HG03571 (cell line): ENCODE measurements at regions not wholly inside any gene's neighbourhood (a gene's known extent, or its start where the extent isn't known, plus 50 kb on each side); places are given as distances from the start of the nearest gene placed in this dataset.
"Not testable (repeated sequence)": the region's sequence is repeated elsewhere in the genome, so short reads cannot be mapped to it uniquely, and the experiment has no call there.

Experiments
- ATAC-seq: cut with Tn5 transposase; IDR thresholded peaks from one replicate; pipeline ENCODE4 v1.9.1; 2021; ENCODE audit not compliant: unreplicated experiment

DNA sequence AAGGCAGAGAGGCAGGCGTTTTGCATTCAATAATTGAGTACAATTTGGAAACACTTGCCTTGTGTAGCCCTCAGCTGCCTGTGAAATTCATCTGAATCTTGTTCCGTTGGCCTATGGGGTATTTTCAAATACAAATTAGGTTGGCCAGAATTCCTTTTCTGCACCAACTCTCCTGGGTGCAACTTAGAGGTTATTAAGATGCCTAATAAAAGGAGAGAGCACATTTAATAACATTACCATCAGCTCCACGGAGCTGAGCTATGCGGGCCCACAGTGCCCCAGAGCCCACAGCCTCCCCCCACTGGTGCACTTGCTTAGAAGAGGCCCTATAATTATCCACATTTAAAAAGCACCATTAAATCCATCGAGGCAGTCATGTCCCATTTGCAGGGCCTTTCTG lies 367.6 kb upstream of the CLINT1 start:
- ATAC-seq: no peak

DNA sequence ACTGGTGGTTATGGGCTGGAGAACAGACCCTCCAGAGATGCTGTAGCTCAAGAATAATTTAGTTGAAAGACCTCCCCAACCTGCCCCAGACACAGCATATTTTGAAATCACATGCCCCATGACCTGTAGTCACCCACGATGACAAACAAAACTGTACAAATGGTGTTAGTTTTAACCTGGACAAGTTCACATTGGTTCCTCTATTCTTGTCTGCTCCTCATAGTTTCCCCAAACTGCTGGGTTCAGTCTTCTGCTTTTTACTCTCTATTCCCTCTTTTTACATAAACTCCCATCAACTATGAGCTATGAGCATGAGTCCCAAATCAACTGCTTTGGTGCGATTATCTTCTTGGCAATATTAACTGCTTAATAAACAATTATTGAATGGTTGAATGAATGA lies 365.3 kb upstream of the CLINT1 start:
- no peak for ATAC-seq

DNA sequence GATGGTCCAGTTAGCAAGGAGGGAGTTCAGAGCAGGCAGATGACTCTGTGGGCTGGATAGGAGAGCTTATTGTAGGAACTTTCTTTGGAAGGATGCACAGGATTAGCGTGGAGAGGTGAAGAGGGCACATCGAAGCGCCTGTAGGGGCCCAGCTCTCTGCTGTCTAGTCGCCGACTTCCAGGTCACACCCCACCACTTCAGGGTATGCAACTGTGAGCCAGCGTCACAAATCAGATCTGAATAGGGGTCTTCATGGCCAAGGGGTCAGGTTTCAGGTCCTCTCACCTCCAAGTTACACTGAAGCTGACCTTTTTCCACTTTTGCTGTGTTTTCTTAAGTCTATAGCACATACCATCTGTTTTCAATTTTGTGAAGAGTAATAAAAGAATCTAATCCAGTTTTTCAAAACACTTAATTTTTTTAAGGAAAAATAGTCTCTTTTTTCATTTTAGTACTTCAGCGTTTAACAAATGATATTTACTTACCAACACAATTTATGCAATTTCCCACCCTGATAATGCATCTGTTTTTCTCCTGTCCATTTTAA lies 364.2 kb upstream of the CLINT1 start:
- ATAC-seq: no peak

DNA sequence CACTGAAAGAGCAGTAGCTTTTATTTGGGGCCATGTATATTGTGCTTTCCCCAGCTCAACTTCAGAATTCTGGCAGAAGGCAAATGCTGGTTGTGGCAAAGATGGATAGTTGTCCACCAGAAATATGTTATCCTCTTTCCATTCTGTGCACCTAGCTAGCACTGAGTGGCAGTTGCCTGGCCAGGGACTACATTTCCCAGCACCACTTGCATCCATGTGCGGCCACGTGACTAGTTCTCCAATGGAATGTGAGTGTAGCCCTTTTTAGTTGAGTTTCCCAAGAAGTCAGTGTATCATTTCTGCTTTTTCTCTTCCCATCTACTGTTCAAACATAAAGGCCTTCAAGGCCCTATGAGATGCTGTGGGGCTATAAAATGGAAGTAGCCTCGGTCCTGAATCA lies 354.0 kb upstream of the CLINT1 start:
- ATAC-seq: no peak

DNA sequence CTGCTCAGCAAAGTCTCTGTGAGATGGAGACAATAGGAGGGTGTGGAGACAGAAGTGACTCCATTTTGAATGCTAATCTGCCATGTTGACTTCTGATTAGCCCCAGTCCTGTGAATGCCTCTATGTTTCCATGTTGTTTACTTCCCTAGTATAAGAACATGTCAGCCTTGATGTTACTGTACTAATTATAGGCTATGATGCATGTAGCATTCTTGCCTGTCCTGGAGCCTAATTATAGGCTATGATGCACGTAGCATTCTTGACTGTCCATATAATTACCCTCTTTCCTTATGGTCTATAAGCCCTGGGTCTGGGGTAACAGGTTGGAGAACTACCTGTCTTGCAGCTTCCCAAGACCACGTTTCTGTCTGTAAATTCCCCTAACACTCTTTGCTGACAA lies 353.3 kb upstream of the CLINT1 start:
- no peak for ATAC-seq

DNA sequence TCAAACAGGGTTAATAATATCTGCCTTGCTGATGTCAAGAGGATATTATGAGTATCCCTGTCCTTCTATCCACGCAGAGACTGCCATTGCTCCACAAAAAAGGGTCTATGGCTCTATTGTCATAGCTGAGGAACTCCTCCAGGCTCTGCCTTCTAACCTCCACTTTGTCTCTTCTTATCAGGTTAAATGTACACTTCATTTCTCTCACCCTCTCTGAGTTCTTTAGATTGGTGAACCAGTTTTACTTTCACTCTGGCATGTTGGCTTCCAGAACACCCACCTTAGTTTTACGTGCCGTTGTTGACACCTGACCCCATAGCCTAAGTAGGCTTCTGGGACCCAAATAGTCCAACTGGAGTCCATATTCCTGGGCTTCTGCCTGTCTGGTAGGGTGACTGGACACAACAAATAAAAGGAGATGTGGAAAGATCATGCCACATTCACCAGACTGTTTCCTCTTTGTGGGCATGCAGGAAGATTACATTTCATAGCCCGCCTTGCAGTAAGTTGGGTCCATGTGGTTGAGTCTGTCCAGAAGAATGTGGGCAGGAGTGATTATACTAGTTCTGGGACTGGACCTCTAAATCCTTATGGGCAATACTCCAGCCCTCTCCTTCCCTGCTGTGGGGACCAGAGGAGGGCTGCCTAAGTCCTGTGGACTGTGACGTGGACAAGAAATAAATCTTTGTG lies 350.4 kb upstream of the CLINT1 start:
- ATAC-seq: no peak

DNA sequence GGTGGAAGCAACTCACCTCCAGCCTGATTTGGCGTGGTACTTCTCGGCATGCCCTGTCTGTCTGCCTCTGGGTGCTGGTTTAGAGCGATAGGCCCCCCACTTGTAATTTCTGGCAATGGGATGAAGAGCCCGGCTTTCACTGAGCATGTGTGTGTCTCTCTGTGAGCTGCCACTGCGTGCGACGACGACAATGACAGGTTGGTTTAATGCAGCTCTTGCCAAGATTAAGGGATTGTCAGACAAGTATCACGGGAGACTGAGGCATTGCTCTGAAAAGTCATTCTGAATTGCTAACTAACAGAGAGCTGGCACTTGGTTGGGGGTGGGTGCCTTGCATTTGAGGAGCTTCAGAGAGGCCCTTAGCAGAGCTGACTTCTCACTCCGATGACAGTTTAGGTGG lies 348.8 kb upstream of the CLINT1 start:
- no peak for ATAC-seq

DNA sequence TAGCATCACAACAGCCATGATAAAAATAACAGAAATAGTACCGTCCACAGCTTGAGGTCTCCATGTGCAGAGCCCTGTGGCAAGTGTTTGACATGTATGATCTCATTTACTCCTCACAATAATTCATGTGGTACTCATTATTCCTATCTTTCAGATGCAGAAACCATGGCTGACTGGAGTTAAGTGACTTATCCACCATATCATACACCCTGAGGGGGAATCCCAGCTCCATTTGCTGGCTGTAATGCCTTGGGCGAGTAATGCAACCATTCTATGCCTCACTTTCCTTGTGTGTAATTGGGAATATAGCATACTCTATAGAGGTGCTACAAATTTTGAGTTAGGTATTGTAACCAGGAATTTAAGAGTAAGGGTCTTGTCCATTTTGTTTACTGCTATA lies 347.0 kb upstream of the CLINT1 start:
- ATAC-seq: no peak

DNA sequence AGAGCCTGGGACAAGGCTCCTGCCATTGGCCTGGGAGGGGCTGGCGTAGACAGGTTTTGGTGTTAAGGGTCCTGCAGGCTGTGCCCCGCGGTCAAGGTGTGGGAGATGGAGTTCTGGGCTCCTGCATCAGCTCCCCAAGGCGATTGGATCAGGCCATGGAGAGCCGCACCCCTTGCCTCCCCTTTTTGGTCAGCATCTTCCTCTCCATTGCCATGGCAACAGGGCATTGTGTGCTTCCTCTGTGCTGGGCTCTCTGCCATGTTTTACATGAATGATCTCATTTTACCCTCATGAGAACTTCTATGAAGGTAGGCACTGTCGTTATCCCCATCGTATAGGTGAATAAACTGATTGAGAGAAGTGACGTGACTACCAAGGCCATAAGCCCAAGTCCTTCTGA lies 344.3 kb upstream of the CLINT1 start:
- no peak for ATAC-seq

DNA sequence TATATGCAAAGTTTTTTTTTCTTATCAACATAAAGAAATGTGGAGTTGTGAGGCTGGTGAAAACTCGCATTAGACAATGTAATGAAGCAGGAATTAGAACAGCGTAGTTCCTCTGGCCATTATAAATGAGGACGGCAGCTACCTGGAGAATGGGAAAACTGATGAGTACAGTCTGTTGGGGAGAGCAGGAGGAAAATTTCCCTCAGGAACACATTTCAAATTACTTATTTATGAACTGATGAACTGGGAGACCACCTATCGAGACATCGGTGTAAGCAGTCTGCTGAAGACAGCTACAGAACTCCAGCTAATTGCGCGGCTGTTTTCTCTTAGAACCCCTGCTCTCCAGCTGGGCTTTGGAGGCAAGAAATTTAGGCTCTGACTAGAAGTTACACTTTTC lies 343.9 kb upstream of the CLINT1 start:
- ATAC-seq: no peak

DNA sequence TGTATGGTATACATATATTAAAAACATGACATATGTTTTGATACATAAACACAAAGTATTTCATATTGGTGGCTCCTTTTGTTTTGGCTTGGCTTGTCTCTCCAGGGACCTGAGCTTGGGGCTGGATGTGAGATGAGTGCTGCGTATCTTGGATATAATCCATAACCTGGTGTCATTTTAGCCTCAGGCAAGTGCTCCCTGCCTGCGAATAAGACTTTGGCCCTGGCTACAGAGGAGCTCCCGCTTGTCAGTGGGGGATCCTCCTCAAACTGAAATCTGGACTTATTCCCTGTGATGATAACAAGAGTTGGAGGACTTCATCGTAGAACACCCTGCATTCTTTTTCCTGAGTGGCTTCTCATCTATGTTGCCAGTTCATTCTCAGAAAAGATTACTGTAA lies 341.7 kb upstream of the CLINT1 start:
- ATAC-seq: no peak

DNA sequence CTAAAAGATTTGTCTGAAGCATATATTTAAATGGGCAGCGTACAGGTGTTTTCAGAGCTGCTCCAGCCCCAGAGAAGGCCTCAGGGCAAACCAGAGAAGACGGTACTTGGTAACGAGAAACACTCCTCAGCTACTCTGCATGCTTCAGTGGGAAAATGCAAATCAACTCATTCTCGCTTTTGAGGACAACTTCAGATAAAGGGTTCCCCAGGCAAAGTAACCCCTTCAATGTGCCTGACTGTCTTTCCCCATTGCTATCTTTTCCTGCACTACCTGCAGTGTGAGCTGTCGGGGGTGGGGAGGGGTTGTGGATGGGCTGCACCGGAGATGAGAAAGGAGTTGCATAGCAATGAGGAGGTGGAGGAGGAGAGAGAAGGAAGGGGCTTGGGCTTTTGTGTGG lies 339.7 kb upstream of the CLINT1 start:
- peak; percentile 96 for ATAC-seq

DNA sequence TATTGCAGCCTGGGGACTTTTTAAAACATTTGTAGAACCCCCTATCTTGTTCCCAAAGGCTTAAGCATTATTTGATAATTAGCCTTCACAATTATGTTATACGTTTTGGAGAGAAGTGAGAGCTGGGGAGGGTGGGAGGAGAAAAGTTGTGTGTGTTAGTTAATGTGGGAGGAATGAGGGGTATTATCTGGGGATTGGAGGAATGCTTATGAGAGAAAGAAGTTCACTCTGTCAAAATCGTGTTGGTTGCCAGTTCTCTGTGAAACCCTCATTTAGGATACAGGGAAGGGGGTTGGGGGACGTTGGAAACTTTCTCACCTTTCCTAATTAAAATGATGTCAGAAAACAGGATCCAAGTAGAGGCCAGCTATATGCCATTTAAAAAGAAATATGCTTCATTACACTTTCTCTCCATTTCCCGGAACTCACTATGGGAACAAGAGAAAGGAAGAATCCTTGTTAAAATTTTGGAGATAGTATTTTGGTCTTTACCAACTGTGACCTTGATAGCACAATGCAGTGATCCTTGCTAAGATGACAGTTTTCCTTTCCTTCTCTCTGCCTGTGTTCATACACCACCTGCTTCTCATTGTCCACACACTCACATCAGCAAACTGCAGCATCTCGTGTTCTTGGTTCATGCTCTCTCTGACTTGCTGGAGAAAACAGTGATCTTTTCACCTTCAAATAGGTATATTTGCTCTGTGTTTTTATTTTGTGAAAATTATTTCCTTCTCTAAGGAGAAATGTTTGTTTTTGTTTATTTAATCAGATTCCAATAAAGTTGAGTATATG lies 336.7 kb upstream of the CLINT1 start:
- no peak for ATAC-seq

DNA sequence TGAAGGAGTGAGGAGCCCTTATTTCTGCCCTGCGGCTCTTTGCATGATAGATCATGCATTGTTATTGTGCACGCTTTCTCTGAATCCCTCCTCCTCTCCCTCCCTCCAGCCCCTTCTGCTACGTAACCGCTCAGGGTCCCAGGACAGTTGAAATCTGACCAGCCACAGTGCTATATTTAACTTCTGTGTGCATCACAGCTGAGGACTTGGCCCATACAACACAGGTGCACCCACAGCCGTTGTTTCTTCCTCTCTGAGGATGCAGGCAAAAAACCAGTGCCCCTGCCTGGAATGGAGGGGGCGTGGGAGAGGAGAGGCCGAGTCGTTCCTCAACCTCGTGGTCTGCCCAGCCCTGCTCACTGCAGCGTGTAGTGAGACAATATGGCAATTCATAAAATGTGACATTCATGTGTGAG lies 335.6 kb upstream of the CLINT1 start:
- no peak for ATAC-seq

DNA sequence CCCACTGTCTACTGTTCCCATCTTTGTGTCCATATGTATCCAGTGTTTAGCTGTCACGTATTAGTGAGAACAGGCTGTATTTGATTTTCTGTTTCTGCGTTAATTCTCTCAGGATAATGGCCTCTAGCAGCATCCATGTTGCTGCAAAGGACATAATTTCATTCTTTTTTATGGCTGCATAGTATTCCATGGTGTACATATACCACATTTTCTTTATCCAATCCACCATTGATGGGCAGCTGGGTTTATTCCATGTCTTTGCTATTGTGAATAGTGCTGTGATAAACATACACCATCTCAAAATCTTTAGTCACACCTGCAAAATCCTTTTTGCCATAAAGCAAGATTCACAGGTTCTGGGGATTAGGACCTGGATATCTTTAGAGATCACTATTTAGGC lies 334.4 kb upstream of the CLINT1 start:
- not testable (repeated sequence) for ATAC-seq

DNA sequence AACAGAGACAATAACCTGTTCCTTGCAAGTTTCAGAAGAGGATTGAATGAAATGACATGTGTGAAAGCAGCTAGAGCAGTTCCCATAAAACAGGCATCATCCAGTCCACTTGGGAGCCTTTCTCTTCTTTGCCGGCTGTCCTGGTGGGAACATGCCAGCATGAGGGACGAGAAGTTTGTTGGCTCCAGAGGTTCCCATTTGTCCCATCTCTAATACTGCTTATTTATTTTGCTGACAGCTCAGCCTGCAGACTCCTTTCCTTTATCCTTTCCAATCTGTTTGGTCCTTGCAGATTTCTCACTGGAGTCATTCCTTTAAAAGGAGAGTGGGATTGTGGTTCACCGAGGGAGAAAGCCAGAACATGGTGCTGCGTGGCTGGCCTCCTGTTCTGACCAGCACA lies 321.5 kb upstream of the CLINT1 start:
- ATAC-seq: no peak

DNA sequence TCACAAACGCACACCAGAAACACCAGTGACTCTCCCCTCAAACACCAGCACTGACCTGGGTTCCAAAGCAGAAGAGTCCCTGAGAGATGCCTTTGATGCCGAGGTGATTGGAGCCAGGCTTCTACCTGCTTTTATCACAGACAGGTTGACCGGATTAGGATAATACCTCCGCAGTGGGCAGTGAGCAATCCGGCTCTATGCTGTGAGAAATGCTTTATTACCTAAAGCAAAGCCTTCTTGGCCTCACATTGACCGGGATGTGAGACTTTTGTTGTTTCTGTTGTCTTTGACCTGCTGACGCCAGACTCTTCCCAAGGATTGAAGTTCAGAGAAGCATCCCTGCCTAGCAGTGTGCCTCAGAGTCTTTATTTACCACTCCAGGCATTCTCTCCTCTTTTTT lies 320.3 kb upstream of the CLINT1 start:
- no peak for ATAC-seq

DNA sequence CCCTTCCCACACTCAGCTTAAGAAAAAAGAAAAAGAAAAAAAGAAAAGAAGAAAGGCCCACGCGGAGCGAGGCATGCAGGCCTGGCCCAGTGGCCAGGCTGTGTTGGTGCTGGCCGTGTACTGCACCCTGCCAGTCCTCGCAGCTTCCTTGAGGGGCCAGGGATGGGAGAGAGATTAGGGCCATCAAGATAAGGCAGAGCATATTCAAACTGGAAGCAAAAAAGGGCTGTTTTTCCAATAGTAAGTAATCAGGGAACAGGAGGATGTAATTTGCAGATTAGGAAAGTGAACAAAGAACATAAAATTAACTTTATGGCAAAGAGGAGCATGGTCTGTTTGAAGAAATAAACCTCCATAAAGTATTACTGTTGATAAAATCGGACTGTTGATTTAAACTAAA lies 319.6 kb upstream of the CLINT1 start:
- ATAC-seq: no peak

DNA sequence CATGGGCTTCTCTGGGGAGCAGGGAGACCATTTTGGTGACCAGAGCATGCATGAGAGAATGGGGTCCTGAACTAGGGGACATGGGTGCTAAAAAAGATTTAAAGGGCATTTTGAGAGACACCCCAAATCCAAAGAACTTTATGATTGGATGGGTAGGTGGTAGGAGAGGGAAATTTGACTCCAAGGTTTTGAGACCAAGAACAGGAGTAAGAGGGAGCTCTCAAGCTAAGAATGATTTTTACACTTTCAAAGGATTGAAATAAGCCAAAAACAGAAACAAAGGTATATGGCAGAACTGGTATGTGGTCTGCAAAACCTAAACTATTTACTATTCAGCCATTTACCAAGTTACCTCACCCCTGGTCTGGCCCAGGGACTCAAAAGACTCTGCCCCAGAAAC lies 318.2 kb upstream of the CLINT1 start:
- no peak for ATAC-seq

DNA sequence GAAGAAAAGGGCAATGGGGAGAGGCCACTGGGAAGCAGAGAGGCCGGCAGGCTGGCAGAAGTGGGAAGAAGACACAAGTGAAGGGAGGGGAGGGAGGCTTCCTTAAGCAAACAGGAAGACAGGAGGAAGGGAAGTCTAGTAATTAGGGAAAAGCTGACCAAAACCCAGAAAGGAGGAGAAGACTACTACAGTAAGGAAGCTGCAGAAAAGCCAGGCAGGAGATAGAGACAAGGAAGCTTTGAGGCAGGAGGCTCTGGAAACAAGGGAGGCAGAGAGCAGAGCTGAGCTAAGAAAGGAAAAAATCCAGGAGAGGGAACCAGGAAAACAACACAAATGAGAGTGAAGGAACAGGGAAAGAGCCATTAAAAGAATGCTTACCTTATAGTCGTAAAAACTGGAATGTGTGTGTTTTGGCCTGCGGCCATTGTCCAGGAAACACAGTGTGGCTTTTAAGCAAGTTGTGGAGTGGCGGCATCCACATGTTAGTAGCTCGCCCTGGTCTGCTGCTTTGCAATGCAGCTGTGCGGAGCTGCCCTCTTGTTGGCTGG lies 317.1 kb upstream of the CLINT1 start:
- no peak for ATAC-seq

DNA sequence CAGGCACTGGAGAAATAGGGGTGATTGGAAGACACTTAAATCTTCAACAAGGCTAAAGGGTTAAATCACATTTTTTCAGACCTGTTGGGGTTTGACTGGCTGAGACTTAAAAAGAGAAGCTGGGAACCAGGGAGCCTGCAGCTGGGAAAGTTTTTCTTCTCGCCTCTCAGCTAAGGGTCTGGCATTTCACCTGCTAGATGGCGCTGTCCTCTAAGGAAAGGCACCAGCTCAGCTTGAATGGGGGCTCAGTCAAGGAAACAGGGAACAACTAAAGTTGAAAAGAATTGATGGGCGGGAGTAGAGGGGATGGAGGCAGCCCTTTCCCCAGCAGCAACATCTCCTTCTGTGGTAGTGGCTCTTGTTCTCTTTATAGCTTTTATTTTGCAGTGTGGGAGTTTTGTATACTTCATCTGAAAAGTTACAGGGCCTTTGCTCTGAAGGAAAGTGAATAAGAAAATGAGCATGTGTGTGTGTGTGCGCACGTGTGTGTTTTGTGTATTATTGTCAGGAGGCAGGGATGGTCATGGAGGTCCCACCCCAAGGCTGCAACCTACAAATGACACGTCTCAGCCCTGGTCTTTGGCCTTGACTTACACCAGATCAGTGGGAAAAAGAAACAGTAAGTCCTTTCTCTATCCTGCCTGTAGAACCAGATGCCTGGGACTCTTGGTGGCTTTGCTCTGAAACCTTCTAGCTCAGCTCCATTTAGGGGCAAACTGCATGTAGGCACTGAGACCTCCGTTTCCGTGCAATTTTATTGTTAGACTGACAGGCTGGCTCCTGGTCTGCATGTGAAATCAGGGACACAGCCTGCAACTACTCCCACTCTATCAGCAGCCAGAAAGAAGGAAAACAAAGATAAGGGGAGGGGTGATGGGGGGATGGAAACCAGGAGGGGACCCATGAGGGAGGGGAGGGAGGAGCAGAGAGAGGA lies 316.2 kb upstream of the CLINT1 start:
- no peak for ATAC-seq
